Suprapubic skin (tissue), 4 donors: ENCODE measurements at regions not wholly inside any gene's neighbourhood (a gene's known extent, or its start where the extent isn't known, plus 50 kb on each side); places are given as distances from the start of the nearest gene placed in this dataset.
"Not testable (repeated sequence)": the region's sequence is repeated elsewhere in the genome, so short reads cannot be mapped to it uniquely, and the experiment has no call there.

Experiments used
- DNase-seq, 2 donors: peaks; one replicate each; pipeline ENCODE4 v3.0.0-alpha.2; 2019; ENCODE audit warnings: low spot score in 2 of 2
- H3K27ac ChIP-seq: fragments of 200-600 bp; sonication (generic); one replicate; pipeline ENCODE4 v1.5.1; 2019
- H3K27me3 ChIP-seq: fragments of 200-600 bp; sonication (generic); one replicate; pipeline ENCODE4 v1.5.1; 2019
- H3K36me3 ChIP-seq: fragments of 200-600 bp; sonication (generic); one replicate; pipeline ENCODE4 v1.5.1; 2019
- H3K4me1 ChIP-seq: fragments of 200-600 bp; sonication (generic); one replicate; pipeline ENCODE4 v1.5.1; 2019
- H3K4me3 ChIP-seq: fragments of 200-600 bp; sonication (generic); one replicate; pipeline ENCODE4 v1.5.1; 2019; ENCODE audit warnings: mild to moderate bottlenecking
- H3K9me3 ChIP-seq: fragments of 200-600 bp; sonication (generic); one replicate; pipeline ENCODE4 v1.5.1; 2019
- EP300 ChIP-seq: sonication (generic); formaldehyde crosslinking; IDR thresholded peaks from one replicate; pipeline ENCODE4 v1.6.1; 2017; ENCODE audit warnings: antibody characterized with exemption
- POLR2A ChIP-seq, 2 donors: fragments of 450-650 bp; IDR thresholded peaks; one replicate each; pipeline ENCODE4 v1.6.1; 2017; ENCODE audit warnings: antibody characterized with exemption in 2 of 2, mild to moderate bottlenecking in 2 of 2, moderate library complexity in 2 of 2
- POLR2AphosphoS5 ChIP-seq, 3 donors: sonication (generic); formaldehyde crosslinking; IDR thresholded peaks; one replicate each; pipeline ENCODE4 v1.6.1; 2017; ENCODE audit warnings: antibody characterized with exemption in 3 of 3
- WGBS: methylation state at CpG from one replicate; pipeline ENCODE4 v1.1.5; 2018; 5-methylcytosine and 5-hydroxymethylcytosine counted together
- TF ChIP-seq, protein P1 (sequence below), 2 donors: fragments of 200-600 bp in 1 of 2; fragments of 450-650 bp in 1 of 2; sonication (generic) in 1 of 2; IDR thresholded peaks; one replicate each; pipeline ENCODE4 v1.5.1; 2016 to 2019; ENCODE audit warnings: antibody characterized with exemption in 2 of 2, mild to moderate bottlenecking in 1 of 2, moderate library complexity in 1 of 2

DNA sequence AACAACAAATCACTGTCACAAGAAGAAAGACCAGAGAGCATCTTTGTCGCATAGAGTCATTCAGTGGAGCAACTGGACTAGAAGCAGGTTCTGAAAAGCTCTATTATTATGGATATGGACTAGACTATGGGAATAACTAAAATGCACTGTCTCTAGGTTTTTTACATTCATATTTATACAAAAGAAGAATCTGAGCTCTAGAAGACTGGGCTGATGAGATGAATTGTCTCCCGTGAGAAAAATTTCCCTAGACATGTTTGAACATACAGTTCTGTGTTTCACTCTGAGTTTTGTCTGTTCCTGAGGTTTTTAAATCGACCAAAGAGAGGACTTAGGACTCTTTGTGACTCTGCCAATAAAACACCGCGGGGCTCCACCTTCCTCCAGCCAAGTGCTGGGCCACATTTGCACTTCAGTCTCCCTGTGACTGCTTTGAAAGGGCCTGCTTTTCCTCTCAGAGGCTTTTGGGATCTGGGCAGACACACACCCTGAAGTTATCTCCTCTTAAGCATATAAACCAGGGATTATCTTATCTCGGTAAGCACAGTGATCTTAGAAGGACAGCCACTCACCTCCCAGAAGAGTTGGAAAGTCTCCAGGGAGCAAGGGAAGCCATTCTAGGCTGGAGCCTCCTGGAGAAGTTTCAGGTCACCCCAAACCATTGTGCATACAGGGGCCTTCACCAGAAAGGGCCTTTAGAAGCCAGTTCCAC, 101.0 kb upstream of the JCAD start:
- no peak for TF ChIP-seq POLR2AphosphoS5 (IDR thresholded peaks at IDR 0.05)
- no peak for TF ChIP-seq EP300
- H3K27ac ChIP-seq: no peak overlapping the region
- H3K27me3 ChIP-seq: no peaks in the 10 kb centered on the region
- no peak for DNase-seq
- H3K36me3 ChIP-seq: no peaks in the 10 kb centered on the region
- no peaks in the 10 kb centered on the region for H3K4me1 ChIP-seq
- H3K9me3 ChIP-seq: no peaks in the 10 kb centered on the region
- no peak overlapping the region for H3K4me3 ChIP-seq
- WGBS: 43% methylated on average over 6 of the region's 6 CpGs

DNA sequence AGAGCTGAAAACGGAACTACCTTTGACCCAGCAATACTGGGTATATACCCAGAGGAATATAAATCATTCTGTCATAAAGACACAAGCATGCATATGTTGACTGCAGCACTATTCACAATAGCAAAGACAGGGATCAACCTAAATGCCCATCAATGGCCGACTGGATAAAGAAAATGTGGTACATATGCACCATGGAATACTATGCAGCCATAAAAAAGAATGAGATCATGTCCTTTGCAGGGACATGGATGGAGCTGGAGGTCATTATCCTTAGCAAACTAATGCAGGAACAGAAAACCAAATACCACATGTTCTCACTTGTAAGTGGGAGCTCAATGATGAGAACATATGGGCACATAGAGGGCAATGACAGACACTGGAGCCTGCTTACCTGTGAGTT, 100.2 kb upstream of the JCAD start:
- H3K27me3 ChIP-seq, H3K27ac ChIP-seq, DNase-seq, H3K4me3 ChIP-seq, H3K4me1 ChIP-seq, H3K9me3 ChIP-seq, H3K36me3 ChIP-seq: not testable (repeated sequence)
- 92% methylated on average over 2 of the region's 2 CpGs for WGBS

DNA sequence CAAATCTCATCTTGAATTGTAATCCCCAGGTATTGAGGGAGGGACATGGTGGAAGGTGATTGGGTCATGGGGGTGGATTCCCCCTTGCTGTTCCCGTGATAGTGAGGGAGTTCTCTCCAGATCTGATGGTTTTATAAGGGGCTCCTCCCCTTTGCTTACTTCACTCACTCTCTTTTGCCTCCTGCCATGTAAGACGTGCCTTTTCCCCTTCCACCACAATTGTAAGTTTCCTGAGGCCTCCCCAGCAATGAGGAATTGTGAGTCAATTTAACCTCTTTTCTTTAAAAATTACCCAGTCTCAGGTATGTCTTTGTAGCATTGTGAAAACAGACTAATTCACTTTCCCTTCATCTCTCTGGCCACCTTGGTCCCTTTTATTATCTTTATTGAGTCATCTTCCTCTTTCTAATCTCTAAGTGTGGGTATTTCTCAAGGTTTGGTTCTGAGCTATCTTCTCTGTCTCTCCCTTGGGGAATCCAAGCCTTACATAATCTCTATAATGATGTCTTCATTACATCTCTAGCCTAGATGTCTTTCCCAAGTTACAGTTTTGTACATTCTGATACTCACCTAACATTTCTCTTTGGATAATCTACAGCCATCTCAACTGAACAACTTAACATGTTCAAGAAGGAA, 99.1 kb upstream of the JCAD start:
- Histone ChIP-seq H3K27ac (no peak overlapping the region), H3K27me3 (no peaks in the 10 kb centered on the region), H3K4me3 (no peak overlapping the region), H3K4me1 (no peaks in the 10 kb centered on the region), H3K9me3 (no peaks in the 10 kb centered on the region), H3K36me3 (no peaks in the 10 kb centered on the region)
- DNase-seq: no peak
- 59% methylated on average over 2 of the region's 2 CpGs for WGBS
- TF ChIP-seq, protein P1, sequence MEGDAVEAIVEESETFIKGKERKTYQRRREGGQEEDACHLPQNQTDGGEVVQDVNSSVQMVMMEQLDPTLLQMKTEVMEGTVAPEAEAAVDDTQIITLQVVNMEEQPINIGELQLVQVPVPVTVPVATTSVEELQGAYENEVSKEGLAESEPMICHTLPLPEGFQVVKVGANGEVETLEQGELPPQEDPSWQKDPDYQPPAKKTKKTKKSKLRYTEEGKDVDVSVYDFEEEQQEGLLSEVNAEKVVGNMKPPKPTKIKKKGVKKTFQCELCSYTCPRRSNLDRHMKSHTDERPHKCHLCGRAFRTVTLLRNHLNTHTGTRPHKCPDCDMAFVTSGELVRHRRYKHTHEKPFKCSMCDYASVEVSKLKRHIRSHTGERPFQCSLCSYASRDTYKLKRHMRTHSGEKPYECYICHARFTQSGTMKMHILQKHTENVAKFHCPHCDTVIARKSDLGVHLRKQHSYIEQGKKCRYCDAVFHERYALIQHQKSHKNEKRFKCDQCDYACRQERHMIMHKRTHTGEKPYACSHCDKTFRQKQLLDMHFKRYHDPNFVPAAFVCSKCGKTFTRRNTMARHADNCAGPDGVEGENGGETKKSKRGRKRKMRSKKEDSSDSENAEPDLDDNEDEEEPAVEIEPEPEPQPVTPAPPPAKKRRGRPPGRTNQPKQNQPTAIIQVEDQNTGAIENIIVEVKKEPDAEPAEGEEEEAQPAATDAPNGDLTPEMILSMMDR (IDR thresholded peaks at IDR 0.05): no peak
- TF ChIP-seq POLR2AphosphoS5 (IDR thresholded peaks at IDR 0.05) (no peak), POLR2A (IDR thresholded peaks at IDR 0.05) (no peak), EP300 (no peak)

DNA sequence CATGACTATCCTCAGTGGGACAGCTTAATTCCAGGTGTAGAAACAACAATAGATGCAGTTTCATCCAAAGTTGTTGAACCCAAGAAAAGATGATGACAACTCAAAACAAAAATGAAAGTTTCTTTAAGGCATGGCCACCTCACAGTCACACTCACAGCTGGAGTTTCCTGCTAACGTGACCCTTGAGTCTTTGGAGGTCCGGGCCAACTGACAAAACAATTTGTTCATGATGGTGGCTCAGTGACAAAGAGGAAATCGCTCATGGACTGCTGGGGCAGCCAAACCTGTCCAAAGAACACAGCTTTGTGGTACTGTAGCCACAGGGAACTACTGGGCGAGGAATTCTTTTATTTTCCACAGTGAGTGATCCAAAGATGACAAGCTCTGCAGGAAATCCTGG, 96.0 kb upstream of the JCAD start:
- WGBS: 51% methylated on average over 4 of the region's 4 CpGs
- no peaks in the 10 kb centered on the region for H3K9me3 ChIP-seq
- H3K4me1 ChIP-seq: no peaks in the 10 kb centered on the region
- H3K4me3 ChIP-seq: no peak overlapping the region
- H3K27ac ChIP-seq: no peak overlapping the region
- H3K27me3 ChIP-seq: no peaks in the 10 kb centered on the region
- TF ChIP-seq POLR2AphosphoS5 (IDR thresholded peaks at IDR 0.05) (no peak), EP300 (no peak), POLR2A (IDR thresholded peaks at IDR 0.05) (no peak)
- TF ChIP-seq, protein P1 (IDR thresholded peaks at IDR 0.05): no peak
- no peak for DNase-seq
- H3K36me3 ChIP-seq: no peaks in the 10 kb centered on the region

DNA sequence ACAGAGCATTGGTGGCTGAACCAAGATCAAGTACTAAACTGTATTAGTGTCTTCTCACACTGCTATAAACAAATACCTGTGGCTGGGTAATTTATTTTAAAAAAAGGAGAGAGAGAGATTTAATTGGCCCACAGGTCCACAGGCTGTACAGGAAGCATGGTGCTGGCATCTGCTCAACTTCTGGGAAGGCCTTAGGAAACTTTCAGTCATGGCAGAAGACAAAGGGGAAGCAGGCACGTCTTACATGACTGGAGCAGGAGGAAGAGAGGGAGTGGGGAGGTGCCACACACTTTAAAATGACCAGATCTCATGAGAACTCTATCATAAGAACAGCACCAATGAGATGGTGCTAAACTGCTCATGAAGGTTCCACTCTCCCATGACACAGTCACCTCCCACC, 95.2 kb upstream of the JCAD start:
- DNase-seq: no peak
- Histone ChIP-seq H3K4me1 (no peaks in the 10 kb centered on the region), H3K9me3 (no peaks in the 10 kb centered on the region), H3K27me3 (no peaks in the 10 kb centered on the region), H3K36me3 (no peaks in the 10 kb centered on the region), H3K27ac (no peak overlapping the region), H3K4me3 (no peak overlapping the region)
- 50% methylated on average over 1 of the region's 1 CpG for WGBS
- no peak for TF ChIP-seq POLR2A (IDR thresholded peaks at IDR 0.05)

DNA sequence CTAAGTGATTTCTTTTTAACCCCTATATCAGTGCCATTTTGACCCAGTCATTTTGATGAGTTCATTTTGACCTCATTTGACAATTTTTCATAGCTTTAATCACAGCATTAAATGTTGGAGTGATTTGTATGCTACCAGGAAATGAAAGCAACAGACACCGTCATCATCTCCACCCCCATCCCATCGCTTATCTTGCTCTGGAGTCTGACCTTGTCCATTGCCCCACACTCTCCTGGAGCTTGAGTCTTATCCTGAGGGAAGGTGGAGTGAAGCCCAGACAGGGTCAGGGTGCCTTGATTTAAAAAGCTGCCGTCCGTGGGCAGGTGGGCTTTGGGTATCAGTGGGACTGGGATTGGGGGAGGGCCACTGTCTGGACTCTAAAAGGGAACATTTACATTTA, 94.7 kb upstream of the JCAD start:
- H3K27ac ChIP-seq: no peak overlapping the region
- H3K9me3 ChIP-seq: no peaks in the 10 kb centered on the region
- H3K4me3 ChIP-seq: no peak overlapping the region
- H3K27me3 ChIP-seq: no peaks in the 10 kb centered on the region
- DNase-seq: no peak
- H3K4me1 ChIP-seq: no peaks in the 10 kb centered on the region
- TF ChIP-seq EP300 (no peak), POLR2A (IDR thresholded peaks at IDR 0.05) (no peak), POLR2AphosphoS5 (IDR thresholded peaks at IDR 0.05) (no peak)
- TF ChIP-seq, protein P1 (IDR thresholded peaks at IDR 0.05): no peak
- no peaks in the 10 kb centered on the region for H3K36me3 ChIP-seq
- WGBS: 86% methylated on average over 4 of the region's 4 CpGs
